H1 (cell line): ENCODE measurements at regions not wholly inside any gene's neighbourhood (a gene's known extent, or its start where the extent isn't known, plus 50 kb on each side); places are given as distances from the start of the nearest gene placed in this dataset.

Experiments
- CTCF ChIA-PET: fragments of 300-600 bp; sonication (Branson Sonifier 250); formaldehyde crosslinking; loops from one replicate; lab custom pipeline; 2021; ENCODE audit not compliant: partially characterized antibody; lab: Charles Lee
- POLR2A ChIA-PET: fragments of 300-600 bp; sonication (Branson Sonifier 250); formaldehyde crosslinking; loops from one replicate; lab custom pipeline; 2021; ENCODE audit warnings: inconsistent platforms; ENCODE audit not compliant: partially characterized antibody; lab: Charles Lee
- DNase-seq, 2 experiments: peaks; one replicate each; pipeline versions ENCODE4 v3.0.0 to v3.0.0-alpha.2; 2010 to 2022; ENCODE audit warnings: low spot score in 2 of 2, low read depth in 1 of 2, mixed read lengths in 1 of 2
- FAIRE-seq: peaks from 2 replicates; lab custom pipeline; 2011; peaks lifted over from hg19 to GRCh38; lab: Jason Lieb, UNC
- H2AFZ ChIP-seq: 2 replicates; pipeline ENCODE4 v1.8.1; 2012; ENCODE audit warnings: low read length, inconsistent platforms
- H2AK5ac ChIP-seq: 2 replicates; pipeline ENCODE4 v1.6.1; 2013; ENCODE audit warnings: low read depth, low read length
- H2BK120ac ChIP-seq: replicated peaks from 2 replicates; pipeline ENCODE3; 2013; ENCODE audit warnings: low read depth, low read length, inconsistent platforms
- H2BK12ac ChIP-seq: 2 replicates; pipeline ENCODE4 v1.6.1; 2013; ENCODE audit warnings: low read depth, low read length
- H2BK15ac ChIP-seq: 2 replicates; pipeline ENCODE4 v1.6.1; 2013; ENCODE audit warnings: low read length
- H2BK20ac ChIP-seq: 2 replicates; pipeline ENCODE4 v1.6.1; 2013; ENCODE audit warnings: low read length
- H2BK5ac ChIP-seq: 2 replicates; pipeline ENCODE4 v1.6.1; 2013; ENCODE audit warnings: low read depth, low read length
- H3K14ac ChIP-seq: 2 replicates; pipeline ENCODE4 v1.6.1; 2013; ENCODE audit warnings: inconsistent platforms; ENCODE audit not compliant: insufficient read length
- H3K18ac ChIP-seq: 2 replicates; pipeline ENCODE4 v1.6.1; 2013; ENCODE audit warnings: low read length; ENCODE audit errors: extremely low read depth
- H3K23ac ChIP-seq: 2 replicates; pipeline ENCODE4 v1.6.1; 2013; ENCODE audit warnings: inconsistent platforms; ENCODE audit not compliant: insufficient read length
- H3K23me2 ChIP-seq: 2 replicates; pipeline ENCODE4 v1.6.1; 2013; ENCODE audit warnings: low read depth, low read length
- H3K27ac ChIP-seq: 2 replicates; pipeline ENCODE4 v1.6.1; 2011; ENCODE audit warnings: low read depth, low read length, inconsistent platforms
- H3K27me3 ChIP-seq, 4 experiments: replicated peaks in 1 of 4; 1 replicate in 1 of 4; 2 replicates in 3 of 4; pipeline versions ENCODE4 v1.6.1 to v1.8.1; 2011 to 2013; ENCODE audit warnings: low read length in 3 of 4, mild to moderate bottlenecking in 3 of 4, inconsistent platforms in 2 of 4, mixed read lengths in 2 of 4, moderate library complexity in 1 of 4; ENCODE audit not compliant: control insufficient read depth in 3 of 4, insufficient read depth in 3 of 4; ENCODE audit errors: extremely low read depth in 1 of 4
- H3K36me3 ChIP-seq, 4 experiments: 2 replicates each; pipeline versions ENCODE4 v1.6.1 to v1.8.1; 2011 to 2013; ENCODE audit warnings: mild to moderate bottlenecking in 4 of 4, low read length in 3 of 4, moderate library complexity in 2 of 4, control low read depth in 1 of 4, inconsistent platforms in 1 of 4; ENCODE audit not compliant: insufficient read depth in 4 of 4, control insufficient read depth in 2 of 4
- H3K4ac ChIP-seq: replicated peaks from 2 replicates; pipeline ENCODE3; 2013; ENCODE audit warnings: low read length, low read depth, mixed read lengths, inconsistent platforms; ENCODE audit not compliant: insufficient read length
- H3K4me1 ChIP-seq, 4 experiments: replicated peaks in 1 of 4; 1 replicate in 1 of 4; 2 replicates in 3 of 4; pipeline versions ENCODE4 v1.6.1 to v1.8.1; 2011 to 2013; ENCODE audit warnings: low read length in 3 of 4, inconsistent platforms in 2 of 4, mixed read lengths in 1 of 4; ENCODE audit not compliant: insufficient read depth in 4 of 4, control insufficient read depth in 3 of 4
- H3K4me2 ChIP-seq, 2 experiments: 2 replicates each; pipeline versions ENCODE4 v1.6.1 to v1.8.1; 2011 to 2013; ENCODE audit warnings: low read depth in 2 of 2, low read length in 2 of 2, control low read depth in 1 of 2, inconsistent platforms in 1 of 2, mild to moderate bottlenecking in 1 of 2; ENCODE audit not compliant: insufficient read depth in 1 of 2
- H3K4me3 ChIP-seq, 4 experiments: fragments of 200-600, 300-600 bp in 1 of 4; sonication (generic), shearing (Covaris generic), sonication (Bioruptor Twin) in 1 of 4; 2 replicates each; pipeline versions ENCODE4 v1.5.1 to v1.8.1; 2011 to 2016; ENCODE audit warnings: low read length in 4 of 4, low read depth in 3 of 4, control low read depth in 2 of 4, inconsistent platforms in 2 of 4, mild to moderate bottlenecking in 2 of 4, mixed read lengths in 1 of 4, moderate library complexity in 1 of 4; ENCODE audit not compliant: insufficient read depth in 2 of 4; ENCODE audit errors: extremely low read depth in 1 of 4
- H3K56ac ChIP-seq: replicated peaks from 2 replicates; pipeline ENCODE3; 2013; ENCODE audit warnings: low read depth, mild to moderate bottlenecking, mixed read lengths, low read length, inconsistent platforms; ENCODE audit not compliant: insufficient read length
- H3K79me1 ChIP-seq: 2 replicates; pipeline ENCODE4 v1.6.1; 2013; ENCODE audit warnings: low read depth, low read length, control low read depth
- H3K79me2 ChIP-seq, 2 experiments: 2 replicates each; pipeline versions ENCODE4 v1.6.1 to v1.8.1; 2012 to 2013; ENCODE audit warnings: low read length in 2 of 2, mild to moderate bottlenecking in 2 of 2, inconsistent platforms in 1 of 2; ENCODE audit not compliant: insufficient read depth in 2 of 2, control insufficient read depth in 1 of 2
- H3K9ac ChIP-seq, 4 experiments: replicated peaks in 1 of 4; 1 replicate in 1 of 4; 2 replicates in 3 of 4; pipeline versions ENCODE4 v1.6.1 to v1.8.1; 2011 to 2013; ENCODE audit warnings: low read depth in 3 of 4, low read length in 3 of 4, control low read depth in 2 of 4, mild to moderate bottlenecking in 2 of 4, moderate library complexity in 2 of 4, inconsistent platforms in 1 of 4; ENCODE audit errors: extremely low read depth in 1 of 4
- H3K9me3 ChIP-seq, 2 experiments: 2 replicates each; pipeline versions ENCODE4 v1.6.1 to v1.8.1; 2012 to 2013; ENCODE audit warnings: mild to moderate bottlenecking in 2 of 2, moderate library complexity in 2 of 2, control low read depth in 1 of 2, inconsistent platforms in 1 of 2, low read depth in 1 of 2, low read length in 1 of 2, mixed read lengths in 1 of 2; ENCODE audit not compliant: insufficient read depth in 2 of 2
- H4K20me1 ChIP-seq, 2 experiments: replicated peaks in 1 of 2; 2 replicates each; pipeline versions ENCODE3 to v1.8.1; 2011 to 2013; ENCODE audit warnings: inconsistent platforms in 2 of 2, low read length in 2 of 2, mild to moderate bottlenecking in 1 of 2; ENCODE audit not compliant: insufficient read depth in 2 of 2, control insufficient read depth in 1 of 2
- H4K5ac ChIP-seq: 2 replicates; pipeline ENCODE4 v1.6.1; 2013; ENCODE audit warnings: low read length, low read depth, mixed read lengths, inconsistent platforms; ENCODE audit not compliant: insufficient read length
- H4K8ac ChIP-seq: 2 replicates; pipeline ENCODE4 v1.8.0; 2013; ENCODE audit warnings: mild to moderate bottlenecking, moderate library complexity, low read length, inconsistent platforms; ENCODE audit not compliant: insufficient read depth; ENCODE audit errors: extremely low read depth
- H4K91ac ChIP-seq: replicated peaks from 2 replicates; pipeline ENCODE3; 2013; ENCODE audit warnings: low read length, mixed read lengths, inconsistent platforms; ENCODE audit not compliant: insufficient read length
- KDM1A ChIP-seq: fragments of 200-600, 300-600 bp; sonication (generic); IDR thresholded peaks from 2 replicates; pipeline ENCODE4 v1.7.1; 2016; ENCODE audit warnings: mild to moderate bottlenecking, low read length, borderline replicate concordance
- PHF8 ChIP-seq: fragments of 200-600 bp; sonication (generic); conservative IDR thresholded peaks from 2 replicates; pipeline ENCODE4 v1.7.1; 2012; ENCODE audit warnings: low read depth, mild to moderate bottlenecking, inconsistent platforms, low read length, moderate library complexity
- TAF1 ChIP-seq: IDR thresholded peaks from 2 replicates; pipeline ENCODE4 v1.6.1; 2011; ENCODE audit warnings: mild to moderate bottlenecking, low read depth, low read length
- WGBS, 2 experiments: shearing (Covaris generic) in 1 of 2; methylation state at CpG; one replicate each; pipeline versions ENCODE4 v1.1.6 to v1.1.7; 2013 to 2015; ENCODE audit warnings: low lambda C conversion rate in 2 of 2, mixed read lengths in 2 of 2, inconsistent platforms in 1 of 2, low coverage in 1 of 2, missing lambda C conversion rate in 1 of 2; ENCODE audit not compliant: insufficient replicate concordance in 2 of 2, insufficient coverage in 1 of 2, insufficient read length in 1 of 2; ENCODE audit errors: extremely low coverage in 1 of 2, missing lambda C conversion rate in 1 of 2; 5-methylcytosine and 5-hydroxymethylcytosine counted together

DNA sequence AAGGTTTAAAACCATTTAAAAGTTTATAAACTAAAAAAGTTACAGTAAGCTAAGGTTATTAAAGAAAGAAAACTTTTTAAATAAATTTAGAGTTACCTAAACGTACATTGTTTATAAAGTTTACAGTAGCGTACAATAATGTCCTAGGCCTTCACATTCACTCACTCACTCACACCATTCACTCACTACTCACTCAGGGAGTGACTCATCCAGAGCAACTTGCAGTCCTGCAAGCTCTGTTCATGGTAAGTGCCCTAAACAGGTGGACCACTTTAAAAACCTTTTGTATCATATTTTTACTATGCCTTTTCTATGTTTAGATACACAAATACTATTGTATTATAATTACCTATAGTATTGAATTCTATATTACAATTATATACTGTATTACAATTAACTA is 190.8 kb upstream of the RASA1 start:
- FAIRE-seq = no peak
- 87% methylated on average over 2 of the region's 2 CpGs; no CpG with 5 or more reads in 1 of the 2 experiments for WGBS, 2 experiments
- no peaks in the 10 kb centered on the region for H3K36me3 ChIP-seq

More for the DNA sequence above, 190.8 kb upstream of the RASA1 start:
- Histone ChIP-seq H3K56ac (no peak overlapping the region), H3K4me2 (no peak overlapping the region), H2BK5ac (no peak overlapping the region), H2AFZ (no peak overlapping the region), H3K9me3 (no peaks in the 10 kb centered on the region), H3K14ac (no peak overlapping the region), H3K18ac (no peak overlapping the region), H4K8ac (no peak overlapping the region), H4K20me1 (no peaks in the 10 kb centered on the region), H3K4me3 (no peak overlapping the region), H4K5ac (no peak overlapping the region), H2BK120ac (no peak overlapping the region), H3K23me2 (no peaks in the 10 kb centered on the region), H4K91ac (no peak overlapping the region), H3K27me3 (no peaks in the 10 kb centered on the region), H2AK5ac (no peak overlapping the region), H2BK20ac (no peak overlapping the region), H2BK15ac (no peak overlapping the region), H2BK12ac (no peak overlapping the region), H3K79me2 (no peaks in the 10 kb centered on the region), H3K4me1 (no peaks in the 10 kb centered on the region), H3K23ac (no peak overlapping the region), H3K4ac (no peak overlapping the region), H3K27ac (no peak overlapping the region), H3K79me1 (no peaks in the 10 kb centered on the region), H3K9ac (no peak overlapping the region)
- DNase-seq = no peak
- ChIA-PET POLR2A (no interaction called here), CTCF (no interaction called here)
- TF ChIP-seq TAF1 (no peak), PHF8 (no peak), KDM1A (no peak)
